H1 (cell line): ENCODE measurements at regions not wholly inside any gene's neighbourhood (a gene's known extent, or its start where the extent isn't known, plus 50 kb on each side); places are given as distances from the start of the nearest gene placed in this dataset.

ENCODE experiments used
- CTCF ChIA-PET: fragments of 300-600 bp; sonication (Branson Sonifier 250); formaldehyde crosslinking; loops from one replicate; lab custom pipeline; 2021; ENCODE audit not compliant: partially characterized antibody; lab: Charles Lee
- POLR2A ChIA-PET: fragments of 300-600 bp; sonication (Branson Sonifier 250); formaldehyde crosslinking; loops from one replicate; lab custom pipeline; 2021; ENCODE audit warnings: inconsistent platforms; ENCODE audit not compliant: partially characterized antibody; lab: Charles Lee
- DNase-seq, 2 experiments: peaks; one replicate each; pipeline versions ENCODE4 v3.0.0 to v3.0.0-alpha.2; 2010 to 2022; ENCODE audit warnings: low spot score in 2 of 2, low read depth in 1 of 2, mixed read lengths in 1 of 2
- FAIRE-seq: peaks from 2 replicates; lab custom pipeline; 2011; peaks lifted over from hg19 to GRCh38; lab: Jason Lieb, UNC
- H2AFZ ChIP-seq: 2 replicates; pipeline ENCODE4 v1.8.1; 2012; ENCODE audit warnings: low read length, inconsistent platforms
- H2AK5ac ChIP-seq: 2 replicates; pipeline ENCODE4 v1.6.1; 2013; ENCODE audit warnings: low read depth, low read length
- H2BK120ac ChIP-seq: replicated peaks from 2 replicates; pipeline ENCODE3; 2013; ENCODE audit warnings: low read depth, low read length, inconsistent platforms
- H2BK12ac ChIP-seq: 2 replicates; pipeline ENCODE4 v1.6.1; 2013; ENCODE audit warnings: low read depth, low read length
- H2BK15ac ChIP-seq: 2 replicates; pipeline ENCODE4 v1.6.1; 2013; ENCODE audit warnings: low read length
- H2BK20ac ChIP-seq: 2 replicates; pipeline ENCODE4 v1.6.1; 2013; ENCODE audit warnings: low read length
- H2BK5ac ChIP-seq: 2 replicates; pipeline ENCODE4 v1.6.1; 2013; ENCODE audit warnings: low read depth, low read length
- H3K14ac ChIP-seq: 2 replicates; pipeline ENCODE4 v1.6.1; 2013; ENCODE audit warnings: inconsistent platforms; ENCODE audit not compliant: insufficient read length
- H3K18ac ChIP-seq: 2 replicates; pipeline ENCODE4 v1.6.1; 2013; ENCODE audit warnings: low read length; ENCODE audit errors: extremely low read depth
- H3K23ac ChIP-seq: 2 replicates; pipeline ENCODE4 v1.6.1; 2013; ENCODE audit warnings: inconsistent platforms; ENCODE audit not compliant: insufficient read length
- H3K23me2 ChIP-seq: 2 replicates; pipeline ENCODE4 v1.6.1; 2013; ENCODE audit warnings: low read depth, low read length
- H3K27ac ChIP-seq: 2 replicates; pipeline ENCODE4 v1.6.1; 2011; ENCODE audit warnings: low read depth, low read length, inconsistent platforms
- H3K27me3 ChIP-seq, 4 experiments: replicated peaks in 1 of 4; 1 replicate in 1 of 4; 2 replicates in 3 of 4; pipeline versions ENCODE4 v1.6.1 to v1.8.1; 2011 to 2013; ENCODE audit warnings: low read length in 3 of 4, mild to moderate bottlenecking in 3 of 4, inconsistent platforms in 2 of 4, mixed read lengths in 2 of 4, moderate library complexity in 1 of 4; ENCODE audit not compliant: control insufficient read depth in 3 of 4, insufficient read depth in 3 of 4; ENCODE audit errors: extremely low read depth in 1 of 4
- H3K36me3 ChIP-seq, 4 experiments: 2 replicates each; pipeline versions ENCODE4 v1.6.1 to v1.8.1; 2011 to 2013; ENCODE audit warnings: mild to moderate bottlenecking in 4 of 4, low read length in 3 of 4, moderate library complexity in 2 of 4, control low read depth in 1 of 4, inconsistent platforms in 1 of 4; ENCODE audit not compliant: insufficient read depth in 4 of 4, control insufficient read depth in 2 of 4
- H3K4ac ChIP-seq: replicated peaks from 2 replicates; pipeline ENCODE3; 2013; ENCODE audit warnings: low read length, low read depth, mixed read lengths, inconsistent platforms; ENCODE audit not compliant: insufficient read length
- H3K4me1 ChIP-seq, 4 experiments: replicated peaks in 1 of 4; 1 replicate in 1 of 4; 2 replicates in 3 of 4; pipeline versions ENCODE4 v1.6.1 to v1.8.1; 2011 to 2013; ENCODE audit warnings: low read length in 3 of 4, inconsistent platforms in 2 of 4, mixed read lengths in 1 of 4; ENCODE audit not compliant: insufficient read depth in 4 of 4, control insufficient read depth in 3 of 4
- H3K4me2 ChIP-seq, 2 experiments: 2 replicates each; pipeline versions ENCODE4 v1.6.1 to v1.8.1; 2011 to 2013; ENCODE audit warnings: low read depth in 2 of 2, low read length in 2 of 2, control low read depth in 1 of 2, inconsistent platforms in 1 of 2, mild to moderate bottlenecking in 1 of 2; ENCODE audit not compliant: insufficient read depth in 1 of 2
- H3K4me3 ChIP-seq, 4 experiments: fragments of 200-600, 300-600 bp in 1 of 4; sonication (generic), shearing (Covaris generic), sonication (Bioruptor Twin) in 1 of 4; 2 replicates each; pipeline versions ENCODE4 v1.5.1 to v1.8.1; 2011 to 2016; ENCODE audit warnings: low read length in 4 of 4, low read depth in 3 of 4, control low read depth in 2 of 4, inconsistent platforms in 2 of 4, mild to moderate bottlenecking in 2 of 4, mixed read lengths in 1 of 4, moderate library complexity in 1 of 4; ENCODE audit not compliant: insufficient read depth in 2 of 4; ENCODE audit errors: extremely low read depth in 1 of 4
- H3K56ac ChIP-seq: replicated peaks from 2 replicates; pipeline ENCODE3; 2013; ENCODE audit warnings: low read depth, mild to moderate bottlenecking, mixed read lengths, low read length, inconsistent platforms; ENCODE audit not compliant: insufficient read length
- H3K79me1 ChIP-seq: 2 replicates; pipeline ENCODE4 v1.6.1; 2013; ENCODE audit warnings: low read depth, low read length, control low read depth
- H3K79me2 ChIP-seq, 2 experiments: 2 replicates each; pipeline versions ENCODE4 v1.6.1 to v1.8.1; 2012 to 2013; ENCODE audit warnings: low read length in 2 of 2, mild to moderate bottlenecking in 2 of 2, inconsistent platforms in 1 of 2; ENCODE audit not compliant: insufficient read depth in 2 of 2, control insufficient read depth in 1 of 2
- H3K9ac ChIP-seq, 4 experiments: replicated peaks in 1 of 4; 1 replicate in 1 of 4; 2 replicates in 3 of 4; pipeline versions ENCODE4 v1.6.1 to v1.8.1; 2011 to 2013; ENCODE audit warnings: low read depth in 3 of 4, low read length in 3 of 4, control low read depth in 2 of 4, mild to moderate bottlenecking in 2 of 4, moderate library complexity in 2 of 4, inconsistent platforms in 1 of 4; ENCODE audit errors: extremely low read depth in 1 of 4
- H3K9me3 ChIP-seq, 2 experiments: 2 replicates each; pipeline versions ENCODE4 v1.6.1 to v1.8.1; 2012 to 2013; ENCODE audit warnings: mild to moderate bottlenecking in 2 of 2, moderate library complexity in 2 of 2, control low read depth in 1 of 2, inconsistent platforms in 1 of 2, low read depth in 1 of 2, low read length in 1 of 2, mixed read lengths in 1 of 2; ENCODE audit not compliant: insufficient read depth in 2 of 2
- H4K20me1 ChIP-seq, 2 experiments: replicated peaks in 1 of 2; 2 replicates each; pipeline versions ENCODE3 to v1.8.1; 2011 to 2013; ENCODE audit warnings: inconsistent platforms in 2 of 2, low read length in 2 of 2, mild to moderate bottlenecking in 1 of 2; ENCODE audit not compliant: insufficient read depth in 2 of 2, control insufficient read depth in 1 of 2
- H4K5ac ChIP-seq: 2 replicates; pipeline ENCODE4 v1.6.1; 2013; ENCODE audit warnings: low read length, low read depth, mixed read lengths, inconsistent platforms; ENCODE audit not compliant: insufficient read length
- H4K8ac ChIP-seq: 2 replicates; pipeline ENCODE4 v1.8.0; 2013; ENCODE audit warnings: mild to moderate bottlenecking, moderate library complexity, low read length, inconsistent platforms; ENCODE audit not compliant: insufficient read depth; ENCODE audit errors: extremely low read depth
- H4K91ac ChIP-seq: replicated peaks from 2 replicates; pipeline ENCODE3; 2013; ENCODE audit warnings: low read length, mixed read lengths, inconsistent platforms; ENCODE audit not compliant: insufficient read length
- BACH1 ChIP-seq: IDR thresholded peaks from 2 replicates; pipeline ENCODE4 v1.6.1; 2012; ENCODE audit warnings: low read length, improper control_type of control experiment
- BCL11A ChIP-seq, 2 experiments: IDR thresholded peaks; one replicate each; pipeline ENCODE4 v1.6.1; 2011; ENCODE audit warnings: low read depth in 2 of 2, low read length in 2 of 2, mild to moderate bottlenecking in 2 of 2
- CTBP2 ChIP-seq: IDR thresholded peaks from 2 replicates; pipeline ENCODE4 v1.7.0; 2011; ENCODE audit warnings: borderline replicate concordance, mild to moderate bottlenecking, moderate library complexity, mixed read lengths, low read length; ENCODE audit not compliant: insufficient read depth, insufficient read length
- JUN ChIP-seq: IDR thresholded peaks from 2 replicates; pipeline ENCODE4 v1.6.1; 2011; ENCODE audit warnings: low read depth, mild to moderate bottlenecking, improper control_type of control experiment, low read length
- POLR2A ChIP-seq, 2 experiments: IDR thresholded peaks; 1 replicate in 1 of 2; 2 replicates in 1 of 2; pipeline ENCODE4 v1.6.1; 2011; ENCODE audit warnings: low read depth in 2 of 2, low read length in 2 of 2, mild to moderate bottlenecking in 2 of 2; ENCODE audit errors: control extremely low read depth in 1 of 2
- POLR2AphosphoS5 ChIP-seq: IDR thresholded peaks from 2 replicates; pipeline ENCODE4 v1.6.1; 2011; ENCODE audit warnings: low read depth, low read length
- RAD21 ChIP-seq, 2 experiments: IDR thresholded peaks in 1 of 2; conservative IDR thresholded peaks in 1 of 2; 2 replicates each; pipeline ENCODE4 v1.6.1; 2011; ENCODE audit warnings: low read depth in 2 of 2, low read length in 2 of 2, improper control_type of control experiment in 1 of 2, inconsistent platforms in 1 of 2, mild to moderate bottlenecking in 1 of 2, moderate library complexity in 1 of 2
- RBBP5 ChIP-seq: IDR thresholded peaks from 2 replicates; pipeline ENCODE4 v1.7.1; 2012; ENCODE audit warnings: low read depth, mild to moderate bottlenecking, inconsistent platforms, low read length, moderate library complexity, borderline replicate concordance
- RNF2 ChIP-seq: fragments of 200-900, 300-1000 bp; sonication (generic); IDR thresholded peaks from 2 replicates; pipeline ENCODE4 v1.7.1; 2016; ENCODE audit warnings: borderline replicate concordance, low read depth, mild to moderate bottlenecking, antibody characterized with exemption, low read length; ENCODE audit not compliant: poor library complexity, severe bottlenecking; ENCODE audit errors: missing control alignments
- SAP30 ChIP-seq: fragments of 300-600 bp; sonication (generic); IDR thresholded peaks from 2 replicates; pipeline ENCODE4 v1.7.1; 2012; ENCODE audit warnings: low read length, moderate library complexity, mild to moderate bottlenecking, inconsistent platforms; ENCODE audit not compliant: insufficient read depth, insufficient replicate concordance
- SIRT6 ChIP-seq: IDR thresholded peaks from one replicate; pipeline ENCODE4 v1.7.1; 2012; ENCODE audit warnings: low read length, inconsistent platforms
- SP1 ChIP-seq: IDR thresholded peaks from 2 replicates; pipeline ENCODE4 v1.6.1; 2011; ENCODE audit warnings: low read depth, low read length
- TAF7 ChIP-seq: optimal IDR thresholded peaks from 2 replicates; pipeline ENCODE3; 2011; ENCODE audit warnings: low read depth, mild to moderate bottlenecking, inconsistent platforms, low read length, moderate library complexity, borderline replicate concordance
- YY1 ChIP-seq: IDR thresholded peaks from 2 replicates; pipeline ENCODE4 v1.6.1; 2011; ENCODE audit warnings: low read depth, mild to moderate bottlenecking, low read length
- WGBS, 2 experiments: shearing (Covaris generic) in 1 of 2; methylation state at CpG; one replicate each; pipeline versions ENCODE4 v1.1.6 to v1.1.7; 2013 to 2015; ENCODE audit warnings: low lambda C conversion rate in 2 of 2, mixed read lengths in 2 of 2, inconsistent platforms in 1 of 2, low coverage in 1 of 2, missing lambda C conversion rate in 1 of 2; ENCODE audit not compliant: insufficient replicate concordance in 2 of 2, insufficient coverage in 1 of 2, insufficient read length in 1 of 2; ENCODE audit errors: extremely low coverage in 1 of 2, missing lambda C conversion rate in 1 of 2; 5-methylcytosine and 5-hydroxymethylcytosine counted together

DNA sequence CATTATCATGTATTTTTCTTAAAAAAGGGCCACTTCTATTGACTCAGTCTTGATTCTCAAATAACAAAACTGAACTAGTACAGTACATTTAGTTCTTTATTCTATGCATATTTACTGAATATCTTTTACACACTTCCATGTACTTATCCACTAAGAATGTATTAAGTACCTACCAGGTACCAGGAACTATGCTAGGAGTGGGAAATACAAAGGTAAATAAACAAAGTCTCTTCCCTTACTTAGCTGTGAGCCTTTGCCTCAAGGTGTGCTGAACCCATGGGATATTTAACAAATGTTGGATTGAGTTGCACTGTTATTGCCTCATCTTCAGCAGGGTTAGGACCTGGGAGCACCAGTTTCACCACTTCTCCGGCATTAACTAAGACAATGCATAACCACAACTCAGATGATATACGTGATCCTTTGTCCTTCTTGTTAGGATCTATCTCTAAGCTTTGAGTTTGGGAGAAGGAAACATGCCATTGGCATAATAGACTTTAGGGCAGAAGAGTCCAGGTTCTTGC, 533.9 kb downstream of the TFAP2B start:
- no peaks in the 10 kb centered on the region for H4K20me1 ChIP-seq
- no peaks in the 10 kb centered on the region for H3K79me1 ChIP-seq
- H2BK5ac ChIP-seq: no peak overlapping the region
- WGBS, 2 experiments: 100% methylated on average over 2 of the region's 2 CpGs; no CpG with 5 or more reads in 1 of the 2 experiments
- H2BK120ac ChIP-seq: no peak overlapping the region
- no peak overlapping the region for H2AFZ ChIP-seq
- no peak overlapping the region for H4K5ac ChIP-seq
- no peak overlapping the region for H3K56ac ChIP-seq
- ChIA-PET CTCF (interaction anchor here (0.9 to 1.2 kb wide), 3 partner anchors 10 to 105 kb away, joined by 3 read pairs; no protein-coding TSS in a partner anchor), POLR2A (no interaction called here)
- no peaks in the 10 kb centered on the region for H3K27me3 ChIP-seq
- H3K79me2 ChIP-seq: no peaks in the 10 kb centered on the region
- no peak overlapping the region for H3K18ac ChIP-seq
- DNase-seq (no peak), FAIRE-seq (no peak)
- H3K27ac ChIP-seq: no peak overlapping the region
- H3K14ac ChIP-seq: no peak overlapping the region
- no peak overlapping the region for H4K91ac ChIP-seq
- no peak overlapping the region for H4K8ac ChIP-seq
- no peak overlapping the region for H2BK12ac ChIP-seq
- no peak overlapping the region for H2BK15ac ChIP-seq
- H3K4ac ChIP-seq: no peak overlapping the region
- H3K23me2 ChIP-seq: no peaks in the 10 kb centered on the region
- H3K9me3 ChIP-seq: no peaks in the 10 kb centered on the region
- H3K23ac ChIP-seq: no peak overlapping the region
- H2AK5ac ChIP-seq: no peak overlapping the region
- no peak overlapping the region for H3K9ac ChIP-seq
- no peaks in the 10 kb centered on the region for H3K36me3 ChIP-seq
- no peak overlapping the region for H3K4me2 ChIP-seq
- no peak overlapping the region for H3K4me3 ChIP-seq
- H3K4me1 ChIP-seq: no peaks in the 10 kb centered on the region
- H2BK20ac ChIP-seq: no peak overlapping the region
- TF ChIP-seq SP1 (no peak), RNF2 (no peak), SIRT6 (no peak), SAP30 (no peak), RBBP5 (no peak), RAD21 (IDR thresholded peaks at IDR 0.05 in 1 of 2, conservative IDR thresholded peaks at IDR 0.05 in 1 of 2; ENCODE audit: low read depth in 2 of 2, low read length in 2 of 2) (no peak), POLR2A (IDR thresholded peaks at IDR 0.05; ENCODE audit: control extremely low read depth in 1 of 2, low read depth in 2 of 2, low read length in 2 of 2) (no peak), POLR2AphosphoS5 (no peak), BACH1 (no peak), JUN (no peak), TAF7 (no peak), CTBP2 (no peak), YY1 (no peak), BCL11A (IDR thresholded peaks at IDR 0.05; ENCODE audit: low read depth in 2 of 2, low read length in 2 of 2) (no peak)
